GM18519 (cell line): ENCODE measurements at regions not wholly inside any gene's neighbourhood (a gene's known extent, or its start where the extent isn't known, plus 50 kb on each side); places are given as distances from the start of the nearest gene placed in this dataset.

Experiments used
- ATAC-seq: cut with Tn5 transposase; IDR thresholded peaks from one replicate; pipeline ENCODE4 v1.9.1; 2021; ENCODE audit warnings: mild to moderate bottlenecking, moderate library complexity; ENCODE audit not compliant: unreplicated experiment, low FRiP score

GRCh38 chr7:113717739-113718138 is 201.1 kb downstream of the PPP1R3A start:
- ATAC-seq: no peak

- no peak for ATAC-seq
Measured at GRCh38 chr7:113715981-113716856, 202.6 kb downstream of the PPP1R3A start.

DNA sequence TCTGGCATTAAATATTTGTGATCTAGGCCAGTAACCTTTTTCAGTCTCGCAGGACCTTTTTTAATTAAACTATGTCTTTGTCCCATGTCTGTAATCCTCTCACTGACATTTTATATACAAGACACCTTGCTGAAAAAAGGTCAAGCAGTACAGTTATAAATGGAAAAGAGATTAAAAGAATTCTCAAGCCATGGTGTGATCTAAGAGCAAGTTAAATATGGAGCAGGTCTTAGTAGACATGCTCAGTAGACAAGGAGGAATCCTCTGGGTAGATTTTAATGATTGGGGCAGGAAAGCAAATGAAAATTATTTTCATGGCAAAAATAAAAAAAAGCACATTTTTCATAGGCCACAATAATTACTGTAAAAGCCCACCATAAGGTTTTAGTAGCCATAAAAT is 203.5 kb downstream of the PPP1R3A start:
- ATAC-seq: no peak

DNA sequence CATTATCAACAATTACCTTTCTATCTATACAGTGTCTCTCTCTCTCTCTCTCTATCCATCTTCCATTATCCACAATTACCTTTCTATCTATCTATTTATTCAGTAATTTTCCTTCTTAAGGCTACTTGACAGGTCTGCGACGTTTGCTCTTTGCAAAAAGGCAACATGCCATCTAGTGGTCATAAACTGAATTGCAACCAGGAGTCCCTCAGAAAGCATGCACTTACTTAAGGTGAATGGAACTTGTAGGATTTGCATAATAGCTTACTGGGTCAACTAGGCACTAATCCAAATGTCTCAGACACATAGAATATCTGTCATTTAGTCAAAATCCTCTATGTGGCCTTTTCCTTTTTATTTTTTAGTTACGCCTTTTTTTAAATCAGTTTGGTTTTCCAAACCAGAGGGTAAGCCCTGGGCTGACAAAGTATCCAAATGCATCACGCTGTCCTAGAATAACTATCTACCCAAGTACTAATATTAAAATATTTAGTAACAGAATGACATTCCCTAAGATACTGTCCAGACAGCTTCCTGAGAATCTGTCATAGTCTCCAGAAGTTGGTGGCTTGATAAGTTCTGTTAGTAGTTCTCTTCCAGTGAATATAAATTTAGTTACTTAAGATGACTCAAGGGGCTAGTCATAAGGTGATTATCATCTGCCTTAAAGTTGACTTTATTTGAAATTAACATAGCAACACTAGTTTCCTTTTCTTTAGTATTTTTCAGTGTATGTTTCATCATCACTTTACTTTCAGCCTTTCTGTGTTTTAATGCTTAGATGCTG is 208.3 kb downstream of the PPP1R3A start:
- ATAC-seq: peak; percentile 98

DNA sequence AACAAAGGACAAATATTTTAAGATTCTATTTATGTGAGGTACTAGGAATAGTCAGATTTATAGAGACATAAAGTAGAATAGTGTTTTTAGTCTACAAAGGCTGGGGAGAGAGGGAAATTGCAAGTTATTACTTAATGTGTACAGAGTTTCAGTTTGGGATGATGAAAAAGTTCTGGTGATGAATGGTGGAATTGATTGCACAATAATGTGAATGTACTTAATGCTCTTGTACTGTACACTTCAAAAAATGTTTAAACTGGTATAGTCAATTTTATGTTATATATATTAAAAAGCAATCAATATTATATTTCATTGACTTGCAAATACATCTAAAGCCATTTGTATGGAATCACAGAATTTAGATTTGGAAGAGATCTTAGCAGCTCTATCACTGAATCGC is 213.4 kb downstream of the PPP1R3A start:
- no peak for ATAC-seq

DNA sequence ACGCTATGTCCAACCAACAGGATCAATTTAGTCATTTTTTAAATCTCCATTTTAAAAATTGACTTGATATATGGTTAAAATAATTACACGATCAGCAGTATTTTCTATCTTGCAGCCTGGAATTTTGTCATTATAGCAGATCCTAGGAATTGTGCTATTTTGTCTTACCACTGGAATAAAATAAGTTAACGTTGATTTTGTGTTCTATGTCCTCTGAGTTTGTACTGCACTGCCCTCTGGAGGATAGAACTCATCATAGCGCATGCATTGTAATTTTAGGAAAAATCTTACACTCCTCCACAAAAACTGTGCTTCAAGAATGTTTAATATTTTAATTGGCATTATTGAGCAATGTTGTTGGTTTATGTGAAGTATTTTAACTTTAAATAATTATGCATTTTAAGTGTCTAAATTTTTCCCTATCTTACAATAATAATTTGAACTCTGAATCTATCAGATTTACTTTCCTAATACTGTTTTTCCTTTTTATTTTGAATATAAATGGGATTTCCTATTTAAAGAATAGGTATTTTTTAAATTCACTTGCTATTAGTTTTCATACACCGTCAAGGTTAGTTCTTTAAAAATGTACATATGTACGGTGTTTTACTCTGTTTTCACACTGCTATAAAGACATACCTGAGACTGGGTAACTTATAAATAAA is 220.1 kb downstream of the PPP1R3A start:
- ATAC-seq: peak; percentile 57

DNA sequence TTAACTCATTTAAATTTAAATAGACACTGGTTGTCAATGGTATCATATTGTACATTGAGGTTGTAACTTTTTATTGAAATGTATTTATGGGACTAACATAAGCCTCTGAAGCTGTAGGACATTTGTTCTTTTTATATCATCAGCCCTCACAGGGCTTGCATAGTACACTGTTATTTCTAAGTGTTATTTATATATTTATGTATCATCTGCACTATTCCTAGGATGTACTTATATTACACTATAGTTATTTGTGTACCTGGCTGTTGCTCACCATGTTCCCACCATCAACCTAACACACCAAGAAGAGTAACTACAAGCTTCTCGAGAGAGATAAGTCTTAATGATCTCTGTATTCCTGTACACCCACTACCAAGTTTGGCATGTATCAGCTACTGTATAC is 224.7 kb downstream of the PPP1R3A start:
- ATAC-seq: no peak

GRCh38 chr7:113684165-113684564 is 234.6 kb downstream of the PPP1R3A start:
- ATAC-seq: no peak

- ATAC-seq: no peak
Measured at GRCh38 chr7:113677811-113678210, 241.0 kb downstream of the PPP1R3A start.

DNA sequence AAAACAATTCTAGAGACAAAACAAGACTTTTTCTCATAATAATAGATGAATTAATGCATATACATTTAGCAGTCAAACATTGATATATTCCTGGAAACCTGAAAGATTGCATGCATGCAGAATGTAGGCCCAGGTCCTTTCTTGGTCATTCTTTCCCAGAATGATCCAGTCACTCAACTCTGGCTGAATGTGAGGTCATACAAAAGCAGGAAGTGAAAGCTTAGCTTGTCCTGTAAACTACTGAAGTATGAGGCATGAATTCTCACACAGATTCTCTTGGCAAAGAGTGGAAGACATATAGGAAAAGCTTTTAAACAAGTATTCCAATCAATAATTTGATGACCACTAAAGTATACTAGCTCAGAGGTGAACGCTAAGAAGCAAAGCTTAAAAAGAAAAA is 253.9 kb downstream of the PPP1R3A start:
- no peak for ATAC-seq

DNA sequence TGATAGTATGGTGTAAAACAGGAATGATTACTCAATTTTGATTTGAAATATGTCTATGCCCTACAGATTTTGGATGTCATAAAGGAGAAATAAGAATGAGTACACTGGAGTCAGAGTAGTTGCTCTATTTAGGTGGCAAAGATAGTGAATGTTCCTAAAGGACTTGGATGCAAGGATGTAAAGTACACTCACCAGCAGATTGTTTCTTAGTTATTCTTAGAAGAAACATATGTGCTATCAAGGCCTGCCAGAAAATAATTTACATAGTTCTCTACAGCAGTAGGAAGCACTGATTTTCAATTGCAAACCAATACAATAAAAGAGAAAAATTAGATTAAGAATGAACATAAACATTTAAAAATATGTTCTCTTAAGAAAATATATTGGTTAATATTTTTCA is 259.4 kb downstream of the PPP1R3A start:
- no peak for ATAC-seq

GRCh38 chr7:113657603-113658002 is 261.2 kb downstream of the PPP1R3A start:
- peak; percentile 98 for ATAC-seq

- no peak for ATAC-seq
Measured at GRCh38 chr7:113652501-113652900, 266.3 kb downstream of the PPP1R3A start.

- ATAC-seq: no peak
Measured at GRCh38 chr7:113649556-113649955, 269.3 kb downstream of the PPP1R3A start.

- no peak for ATAC-seq
Measured at GRCh38 chr7:113639221-113639620, 279.6 kb downstream of the PPP1R3A start.

- ATAC-seq: no peak
Measured at GRCh38 chr7:113636727-113637421, 281.9 kb downstream of the PPP1R3A start.

DNA sequence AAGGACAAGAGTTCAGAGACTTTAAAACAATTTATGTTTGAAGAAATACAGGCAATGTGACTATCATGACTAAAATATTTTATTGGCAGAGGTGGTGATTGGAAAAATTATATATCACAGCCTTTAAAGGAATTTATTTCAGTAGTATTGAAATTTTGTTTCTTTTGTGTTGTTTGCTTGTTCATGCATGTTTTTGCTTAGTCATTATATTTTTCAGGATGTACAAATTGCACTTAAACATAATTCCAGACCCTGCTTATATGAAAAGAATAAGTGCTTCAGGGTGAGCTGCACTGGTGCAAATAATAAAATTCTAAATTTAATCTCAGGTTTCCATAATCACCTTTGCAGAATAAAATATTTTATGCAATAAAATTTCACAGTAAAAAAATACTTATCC is 283.3 kb downstream of the PPP1R3A start:
- ATAC-seq: no peak

DNA sequence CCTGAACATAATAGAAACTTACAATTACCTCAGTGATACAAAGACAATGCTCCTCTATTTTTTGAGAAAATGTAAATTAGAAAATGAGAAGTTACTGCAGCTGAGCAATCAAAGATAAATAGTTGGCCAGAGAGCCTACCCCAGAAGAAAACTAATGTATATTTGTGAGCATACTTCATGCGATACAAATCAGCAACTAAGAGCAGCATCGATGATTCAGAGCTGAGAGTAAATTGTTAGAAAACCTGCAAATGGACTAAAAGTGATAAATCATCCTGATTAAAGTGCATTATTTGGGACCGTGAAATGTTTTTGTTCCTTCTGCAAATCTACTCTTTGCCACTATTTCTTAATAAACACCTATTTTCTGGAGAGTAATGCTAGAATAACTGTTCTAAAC is 285.7 kb downstream of the PPP1R3A start:
- no peak for ATAC-seq

DNA sequence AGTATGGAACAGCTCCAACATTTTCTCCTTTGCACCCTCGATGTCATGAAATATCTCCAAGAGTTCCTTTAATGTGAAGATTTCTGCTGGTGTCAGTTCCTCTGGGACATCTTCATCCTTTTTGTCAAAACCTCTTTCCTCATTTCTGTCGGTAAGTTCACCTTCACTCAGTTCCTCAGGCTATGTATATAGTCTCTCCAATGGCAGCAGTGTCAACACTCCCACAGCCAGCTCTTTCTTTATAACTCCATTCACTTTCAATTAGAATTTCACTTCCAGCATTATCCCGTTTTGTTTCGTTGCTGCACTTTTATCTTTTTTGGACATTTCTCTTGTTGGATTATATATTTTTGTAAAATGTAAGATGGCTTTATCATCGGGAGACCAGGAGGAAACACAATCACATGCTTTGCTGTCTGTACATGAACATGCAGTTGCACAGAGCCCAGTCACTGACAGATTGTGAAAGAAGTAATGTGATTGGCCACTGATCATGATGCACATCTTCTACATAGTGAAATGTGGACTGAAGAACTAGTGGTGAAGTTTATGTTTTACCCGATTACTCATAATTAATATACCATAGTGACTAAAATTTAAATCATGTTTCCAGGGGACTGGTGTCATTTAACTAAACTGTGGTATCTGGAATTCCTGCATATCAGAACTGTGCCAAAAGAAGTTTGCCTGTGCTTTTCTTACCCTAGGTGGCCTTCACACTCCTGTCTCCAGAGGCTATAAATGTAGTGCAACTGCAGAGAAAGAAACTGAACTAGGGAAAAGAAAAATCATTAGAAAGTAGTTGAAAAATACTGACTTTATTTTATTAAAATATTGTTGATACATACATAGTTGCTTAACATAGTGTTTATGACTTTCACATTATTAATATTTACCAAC is 289.6 kb downstream of the PPP1R3A start:
- no peak for ATAC-seq
